K562 (cell line): ENCODE measurements at regions not wholly inside any gene's neighbourhood (a gene's known extent, or its start where the extent isn't known, plus 50 kb on each side); places are given as distances from the start of the nearest gene placed in this dataset.
A peak's percentile ranks its signal among the peaks of the same experiment; 100 is the strongest.

ENCODE experiments used
- E2F6 ChIP-seq, 2 experiments: IDR thresholded peaks; 2 replicates each; pipeline ENCODE4 v1.6.1; 2011; ENCODE audit warnings: borderline replicate concordance in 1 of 2, control low read depth in 1 of 2, low read depth in 1 of 2, low read length in 1 of 2, mild to moderate bottlenecking in 1 of 2, mixed read lengths in 1 of 2, moderate library complexity in 1 of 2; ENCODE audit not compliant: insufficient read depth in 1 of 2, insufficient read length in 1 of 2, poor library complexity in 1 of 2, severe bottlenecking in 1 of 2; ENCODE audit errors: extremely low read depth in 1 of 2
- MECOM ChIP-seq: fragments of 250-450 bp; sonication (Bioruptor Pico); IDR thresholded peaks from 2 replicates; pipeline ENCODE4 v1.8.0; 2022; ENCODE audit warnings: inconsistent platforms
- MGA ChIP-seq: fragments of 450-650 bp; IDR thresholded peaks from 2 replicates; pipeline ENCODE4 v1.6.1; 2016; ENCODE audit warnings: mild to moderate bottlenecking, moderate library complexity
- NFE2 ChIP-seq: IDR thresholded peaks from 2 replicates; pipeline ENCODE4 v1.6.1; 2014; ENCODE audit warnings: antibody characterized with exemption, low read depth
- PRDM10 ChIP-seq: fragments of 450-650 bp; IDR thresholded peaks from 2 replicates; pipeline ENCODE4 v1.6.1; 2018; ENCODE audit not compliant: partially characterized antibody
- SMAD4 ChIP-seq: fragments of 250-450 bp; sonication (Bioruptor Pico); conservative IDR thresholded peaks from 2 replicates; pipeline ENCODE4 v1.8.0; 2021; ENCODE audit warnings: inconsistent platforms, mild to moderate bottlenecking, moderate library complexity
- SMARCA4 ChIP-seq: fragments of 450-650 bp; IDR thresholded peaks from 2 replicates; pipeline ENCODE4 v1.6.1; 2016
- ZNF512 ChIP-seq: IDR thresholded peaks from 2 replicates; pipeline ENCODE4 v1.6.1; 2016; ENCODE audit warnings: missing genetic modification characterization, missing compliant biosample characterization

- TF ChIP-seq MGA (peak; percentile 9; the same call in 1 of the 2 replicates), E2F6 (IDR thresholded peaks at IDR 0.05; ENCODE audit: borderline replicate concordance in 1 of 2, extremely low read depth in 1 of 2, insufficient read depth in 1 of 2, insufficient read length in 1 of 2, low read depth in 1 of 2, low read length in 1 of 2, poor library complexity in 1 of 2, severe bottlenecking in 1 of 2) (peak in 1 of 2 experiments; percentile 15), SMAD4 (CRISPR knock-in tag) (0 out of 2 replicates have a peak, but pooled peaks have one; percentile 54), NFE2 (0 out of 2 replicates have a peak, but pooled peaks have one; percentile 15), SMARCA4 (0 out of 2 replicates have a peak, but pooled peaks have one; percentile 11), PRDM10 (peak; percentile 61), ZNF512 (tag) (peak; percentile 51; the same call in 1 of the 2 replicates), MECOM (peak; percentile 78)
Measured at GRCh38 chr4:10172278-10172921, 55.8 kb upstream of the WDR1 start (continued).
